AG09319 (cell line): ENCODE measurements at regions not wholly inside any gene's neighbourhood (a gene's known extent, or its start where the extent isn't known, plus 50 kb on each side); places are given as distances from the start of the nearest gene placed in this dataset.

Source experiments
- DNase-seq: peaks from one replicate; pipeline ENCODE4 v3.0.0-alpha.2; 2010; ENCODE audit warnings: low read depth; ENCODE audit errors: extremely low read depth
- TF ChIP-seq, protein P1 (sequence below): IDR thresholded peaks from 2 replicates; pipeline ENCODE4 v1.5.1; 2011; ENCODE audit warnings: low read depth, mild to moderate bottlenecking, inconsistent platforms, low read length, moderate library complexity

DNA sequence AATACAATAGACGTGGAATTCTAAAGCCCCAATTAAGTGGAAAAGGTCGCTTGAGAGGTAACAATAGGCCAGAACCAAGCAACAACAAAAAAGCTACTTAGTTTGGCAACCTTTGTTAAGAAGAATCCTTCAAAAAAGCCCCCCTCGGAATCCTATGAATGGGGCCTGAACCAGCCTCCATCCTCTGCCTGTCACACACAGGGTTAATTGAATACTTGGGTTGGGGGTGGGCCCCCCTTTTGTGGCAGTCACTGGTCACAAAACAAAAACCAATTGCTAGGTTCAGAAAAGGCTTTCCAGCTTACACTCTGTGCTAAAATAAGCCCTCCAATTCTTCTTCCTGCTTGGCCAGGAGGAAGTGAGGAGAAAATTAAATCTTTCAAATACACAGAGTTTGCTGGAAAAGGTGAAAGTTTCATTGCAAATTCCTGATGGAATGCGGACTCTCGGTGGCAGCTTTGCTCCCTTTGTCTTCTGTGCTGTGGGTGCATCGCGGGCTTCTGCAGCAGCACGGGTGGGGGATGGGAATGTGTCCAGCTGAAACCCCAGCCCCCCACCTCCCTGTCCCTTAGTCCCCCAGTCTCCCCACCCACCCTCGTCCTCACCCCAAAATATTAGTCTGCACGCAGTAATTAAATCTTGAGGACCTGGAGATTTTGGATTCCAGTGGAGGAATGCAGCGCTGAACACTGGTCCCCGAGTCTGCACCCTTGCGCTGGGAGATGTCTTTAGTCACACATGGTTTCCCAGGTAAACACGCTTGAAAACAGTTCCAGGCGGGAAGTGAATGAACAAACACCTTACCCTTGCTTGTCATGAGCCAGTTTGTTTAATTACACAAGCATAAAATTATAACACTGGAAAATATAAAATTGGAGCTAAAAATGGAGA lies 254.3 kb downstream of the SOX11 start:
- DNase-seq, result no peak

GRCh38 chr2:5950736-5951135 lies 258.6 kb downstream of the SOX11 start:
- TF ChIP-seq, protein P1, sequence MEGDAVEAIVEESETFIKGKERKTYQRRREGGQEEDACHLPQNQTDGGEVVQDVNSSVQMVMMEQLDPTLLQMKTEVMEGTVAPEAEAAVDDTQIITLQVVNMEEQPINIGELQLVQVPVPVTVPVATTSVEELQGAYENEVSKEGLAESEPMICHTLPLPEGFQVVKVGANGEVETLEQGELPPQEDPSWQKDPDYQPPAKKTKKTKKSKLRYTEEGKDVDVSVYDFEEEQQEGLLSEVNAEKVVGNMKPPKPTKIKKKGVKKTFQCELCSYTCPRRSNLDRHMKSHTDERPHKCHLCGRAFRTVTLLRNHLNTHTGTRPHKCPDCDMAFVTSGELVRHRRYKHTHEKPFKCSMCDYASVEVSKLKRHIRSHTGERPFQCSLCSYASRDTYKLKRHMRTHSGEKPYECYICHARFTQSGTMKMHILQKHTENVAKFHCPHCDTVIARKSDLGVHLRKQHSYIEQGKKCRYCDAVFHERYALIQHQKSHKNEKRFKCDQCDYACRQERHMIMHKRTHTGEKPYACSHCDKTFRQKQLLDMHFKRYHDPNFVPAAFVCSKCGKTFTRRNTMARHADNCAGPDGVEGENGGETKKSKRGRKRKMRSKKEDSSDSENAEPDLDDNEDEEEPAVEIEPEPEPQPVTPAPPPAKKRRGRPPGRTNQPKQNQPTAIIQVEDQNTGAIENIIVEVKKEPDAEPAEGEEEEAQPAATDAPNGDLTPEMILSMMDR, result no peak
- DNase-seq, result no peak

More for the DNA sequence above, 254.3 kb downstream of the SOX11 start:
- TF ChIP-seq, protein P1, result no peak

DNA sequence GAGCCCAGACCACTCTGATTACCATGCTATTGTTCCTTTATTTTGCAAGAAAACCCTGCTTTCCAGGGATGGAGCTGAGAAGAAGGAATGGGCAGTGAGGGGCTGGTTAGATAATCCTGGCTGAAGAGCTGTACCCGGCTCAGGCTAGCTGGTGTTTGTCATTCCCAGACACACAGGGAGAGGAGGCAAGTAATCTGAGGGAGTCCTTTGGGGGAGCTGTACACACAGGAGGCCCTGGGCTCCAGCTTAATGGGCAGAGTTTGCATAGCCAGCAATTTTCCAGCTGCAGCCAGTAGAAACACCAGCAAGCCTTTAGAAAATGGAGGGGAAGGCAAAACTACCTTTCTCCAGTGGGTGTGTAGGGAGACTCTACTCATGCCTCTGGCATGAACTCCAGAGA lies 259.3 kb downstream of the SOX11 start:
- DNase-seq, result no peak
- TF ChIP-seq, protein P1, result no peak

- no peak for DNase-seq
- TF ChIP-seq, protein P1, result no peak
Measured at GRCh38 chr2:5953525-5953924, 261.3 kb downstream of the SOX11 start.

- TF ChIP-seq, protein P1, result no peak
- DNase-seq, result no peak
Measured at GRCh38 chr2:5954509-5954908, 262.3 kb downstream of the SOX11 start.

- TF ChIP-seq, protein P1, result no peak
- DNase-seq, result no peak
Measured at GRCh38 chr2:5955921-5956320, 263.7 kb downstream of the SOX11 start.

DNA sequence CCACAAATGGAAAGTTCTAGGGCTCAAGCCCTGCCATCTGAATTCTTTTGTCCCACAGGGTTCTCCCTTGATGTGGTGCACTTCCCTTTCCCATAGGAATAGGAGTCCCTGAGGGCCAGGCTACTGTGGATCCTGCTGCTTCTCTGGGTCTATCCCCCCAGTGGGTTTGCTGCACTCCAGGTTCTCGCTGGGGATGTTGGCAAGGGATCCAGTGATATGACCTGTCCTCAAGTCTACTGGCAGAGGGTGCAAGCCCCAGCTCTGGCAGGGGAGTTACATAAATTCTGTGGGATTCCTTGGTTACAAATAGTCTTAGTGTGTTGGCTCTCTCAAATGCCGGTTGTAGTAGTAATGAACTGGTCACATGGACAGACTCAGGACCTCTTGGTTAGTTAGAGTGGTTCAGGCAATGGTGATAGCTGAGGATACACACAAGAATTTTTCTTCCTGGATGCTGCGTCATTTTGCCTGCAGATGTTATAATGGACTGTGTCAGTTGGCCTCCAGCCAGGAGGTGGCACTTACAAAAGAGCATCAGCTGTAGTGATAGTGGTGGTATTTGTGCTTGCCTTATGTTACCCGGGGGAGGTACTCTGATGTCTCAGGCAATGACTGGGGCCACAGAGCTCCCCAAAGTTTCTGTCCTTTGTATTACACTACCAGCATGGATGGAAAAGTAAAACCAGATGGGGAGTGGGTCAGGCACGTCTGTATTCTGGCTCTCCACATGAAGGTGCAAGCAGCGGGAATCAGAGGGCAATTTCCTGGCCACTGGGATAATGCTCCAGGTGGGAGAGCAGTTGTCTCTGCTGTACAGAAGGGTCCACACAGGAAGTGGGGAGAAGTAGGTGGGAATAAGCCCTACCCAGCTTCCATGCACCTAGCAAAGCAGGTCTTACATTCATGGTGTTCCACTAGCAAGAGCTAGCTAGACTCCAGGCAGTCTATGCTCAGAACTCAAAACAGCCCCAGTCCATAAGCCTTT lies 267.9 kb downstream of the SOX11 start:
- TF ChIP-seq, protein P1, result no peak
- DNase-seq, result no peak
